ENCODE measurements at regions not wholly inside any gene's neighbourhood (a gene's known extent, or its start where the extent isn't known, plus 50 kb on each side); places are given as distances from the start of the nearest gene placed in this dataset.

GRCh38 chr6:140663772-140664171 is 1289.3 kb upstream of the CITED2 start:
- Histone ChIP-seq H3K9me2 (ENCODE audit: insufficient read depth) (no peaks in the 10 kb centered on the region), H3K36me3 (ENCODE audit: low read depth) (no peaks in the 10 kb centered on the region), H3K4me1 (replicated peaks; ENCODE audit: insufficient read depth) (no peaks in the 10 kb centered on the region), H3K27ac (no peak overlapping the region), H3K4me3 (no peak overlapping the region), H3K27me3 (ENCODE audit: insufficient read depth, low read depth) (no peaks in the 10 kb centered on the region), H3K9me3 (ENCODE audit: insufficient read depth, low read depth) (no peaks in the 10 kb centered on the region), H4K20me1 (ENCODE audit: insufficient read depth) (no peaks in the 10 kb centered on the region), H3F3A (ENCODE audit: insufficient read depth, low read depth) (no peaks in the 10 kb centered on the region), H3K79me2 (ENCODE audit: low read depth) (no peaks in the 10 kb centered on the region), H3K4me2 (no peak overlapping the region), H2AFZ (no peak overlapping the region)
- BruUV-seq (replicated peaks): no TSS peak
- intact Hi-C loops (cut with micrococcal nuclease; ENCODE audit: unreplicated experiment): no loop called here
- POLR2A ChIA-PET (ENCODE audit: unreplicated experiment): no interaction called here
- TF ChIP-seq EZH2 (IDR thresholded peaks at IDR 0.05; ENCODE audit: low read depth): no peak
- TF ChIP-seq, protein P1, sequence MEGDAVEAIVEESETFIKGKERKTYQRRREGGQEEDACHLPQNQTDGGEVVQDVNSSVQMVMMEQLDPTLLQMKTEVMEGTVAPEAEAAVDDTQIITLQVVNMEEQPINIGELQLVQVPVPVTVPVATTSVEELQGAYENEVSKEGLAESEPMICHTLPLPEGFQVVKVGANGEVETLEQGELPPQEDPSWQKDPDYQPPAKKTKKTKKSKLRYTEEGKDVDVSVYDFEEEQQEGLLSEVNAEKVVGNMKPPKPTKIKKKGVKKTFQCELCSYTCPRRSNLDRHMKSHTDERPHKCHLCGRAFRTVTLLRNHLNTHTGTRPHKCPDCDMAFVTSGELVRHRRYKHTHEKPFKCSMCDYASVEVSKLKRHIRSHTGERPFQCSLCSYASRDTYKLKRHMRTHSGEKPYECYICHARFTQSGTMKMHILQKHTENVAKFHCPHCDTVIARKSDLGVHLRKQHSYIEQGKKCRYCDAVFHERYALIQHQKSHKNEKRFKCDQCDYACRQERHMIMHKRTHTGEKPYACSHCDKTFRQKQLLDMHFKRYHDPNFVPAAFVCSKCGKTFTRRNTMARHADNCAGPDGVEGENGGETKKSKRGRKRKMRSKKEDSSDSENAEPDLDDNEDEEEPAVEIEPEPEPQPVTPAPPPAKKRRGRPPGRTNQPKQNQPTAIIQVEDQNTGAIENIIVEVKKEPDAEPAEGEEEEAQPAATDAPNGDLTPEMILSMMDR (conservative IDR thresholded peaks at IDR 0.05): no peak
- DNase-seq: no peak
- CTCF ChIA-PET: no interaction called here

- DNase-seq: no peak
- Histone ChIP-seq H3K4me1 (replicated peaks; ENCODE audit: insufficient read depth) (no peaks in the 10 kb centered on the region), H3K9me2 (ENCODE audit: insufficient read depth) (no peaks in the 10 kb centered on the region), H3K27ac (no peak overlapping the region), H3K36me3 (ENCODE audit: low read depth) (no peaks in the 10 kb centered on the region), H3K4me2 (no peak overlapping the region), H3K9me3 (ENCODE audit: insufficient read depth, low read depth) (no peaks in the 10 kb centered on the region), H3K27me3 (ENCODE audit: insufficient read depth, low read depth) (no peaks in the 10 kb centered on the region), H2AFZ (0 out of 2 replicates have a peak overlapping the region, but pooled peaks have one; percentile 48), H3F3A (ENCODE audit: insufficient read depth, low read depth) (no peaks in the 10 kb centered on the region), H3K4me3 (no peak overlapping the region), H4K20me1 (ENCODE audit: insufficient read depth) (no peaks in the 10 kb centered on the region), H3K79me2 (ENCODE audit: low read depth) (no peaks in the 10 kb centered on the region)
- BruUV-seq (replicated peaks): no TSS peak
- ChIA-PET CTCF (no interaction called here), POLR2A (ENCODE audit: unreplicated experiment) (interaction anchor here (0.5 kb wide), 1 partner anchor 1124 kb away, joined by 3 read pairs; no protein-coding TSS in a partner anchor)
- intact Hi-C loops (cut with micrococcal nuclease; ENCODE audit: unreplicated experiment): no loop called here
- TF ChIP-seq, protein P1 (conservative IDR thresholded peaks at IDR 0.05): no peak
- no peak for TF ChIP-seq EZH2 (IDR thresholded peaks at IDR 0.05; ENCODE audit: low read depth)
Measured at GRCh38 chr6:140663094-140663493, 1288.6 kb upstream of the CITED2 start.

DNA sequence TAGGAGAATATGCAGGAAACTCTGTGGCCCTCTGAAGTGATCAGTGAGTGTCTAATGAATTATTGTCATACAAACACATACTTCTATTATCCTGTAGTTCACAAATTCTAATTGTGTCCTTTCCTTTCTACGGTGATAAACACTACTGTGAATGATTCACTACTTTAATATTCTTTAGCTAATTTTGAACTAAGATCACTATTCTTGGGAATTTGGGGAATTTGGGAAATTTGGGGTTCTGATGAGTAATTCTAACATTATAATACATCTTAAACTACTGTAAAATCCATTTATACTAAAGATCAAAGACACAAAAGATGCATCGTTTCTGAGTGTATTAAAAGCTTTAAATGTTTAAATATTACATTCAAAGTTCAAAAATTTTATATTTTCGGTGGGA is 1287.2 kb upstream of the CITED2 start:
- no peaks in the 10 kb centered on the region for H4K20me1 ChIP-seq (ENCODE audit: insufficient read depth)
- no peaks in the 10 kb centered on the region for H3K9me2 ChIP-seq (ENCODE audit: insufficient read depth)
- no peak overlapping the region for H3K4me3 ChIP-seq
- H3K4me1 ChIP-seq (replicated peaks; ENCODE audit: insufficient read depth): no peaks in the 10 kb centered on the region
- H2AFZ ChIP-seq: no peak overlapping the region
- no peak overlapping the region for H3K27ac ChIP-seq
- ChIA-PET CTCF (no interaction called here), POLR2A (ENCODE audit: unreplicated experiment) (no interaction called here)
- no peak overlapping the region for H3K4me2 ChIP-seq
- DNase-seq: no peak
- no TSS peak for BruUV-seq (replicated peaks)
- no peaks in the 10 kb centered on the region for H3K27me3 ChIP-seq (ENCODE audit: insufficient read depth, low read depth)
- no peak for TF ChIP-seq EZH2 (IDR thresholded peaks at IDR 0.05; ENCODE audit: low read depth)
- TF ChIP-seq, protein P1 (conservative IDR thresholded peaks at IDR 0.05): no peak
- H3K79me2 ChIP-seq (ENCODE audit: low read depth): no peaks in the 10 kb centered on the region
- intact Hi-C loops (cut with micrococcal nuclease; ENCODE audit: unreplicated experiment): no loop called here
- H3K36me3 ChIP-seq (ENCODE audit: low read depth): no peaks in the 10 kb centered on the region
- H3K9me3 ChIP-seq (ENCODE audit: insufficient read depth, low read depth): no peaks in the 10 kb centered on the region
- H3F3A ChIP-seq (ENCODE audit: insufficient read depth, low read depth): no peaks in the 10 kb centered on the region

Measured in PC-9 (cell line).